ENCODE measurements at regions not wholly inside any gene's neighbourhood (a gene's known extent, or its start where the extent isn't known, plus 50 kb on each side); places are given as distances from the start of the nearest gene placed in this dataset.

DNA sequence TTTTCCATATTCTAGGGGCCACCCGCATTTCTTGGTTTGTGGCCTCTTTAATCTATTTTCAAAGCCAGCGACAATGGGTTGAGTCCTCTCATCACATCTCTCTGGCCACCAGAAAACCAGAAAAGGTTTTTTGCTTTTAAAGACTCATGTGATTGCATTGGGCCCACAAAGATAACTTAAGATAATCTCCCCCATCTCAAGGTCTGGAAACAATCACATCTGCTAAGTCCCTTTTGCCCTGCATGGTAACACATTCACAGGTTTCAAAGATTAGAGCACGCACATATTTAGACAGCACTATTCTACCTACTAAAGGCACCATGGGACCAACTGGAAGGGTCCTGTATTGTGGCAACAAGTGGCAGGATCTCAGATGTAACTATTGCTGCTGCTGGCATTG lies 147.0 kb upstream of the MIR17HG start:
- Histone ChIP-seq H4K20me1 (ENCODE audit: insufficient read depth) (no peaks in the 10 kb centered on the region), H2AFZ (no peak overlapping the region), H3K79me2 (ENCODE audit: low read depth) (no peaks in the 10 kb centered on the region), H3K4me3 (no peak overlapping the region), H3F3A (ENCODE audit: insufficient read depth, low read depth) (no peaks in the 10 kb centered on the region), H3K4me2 (no peak overlapping the region), H3K9me2 (ENCODE audit: insufficient read depth) (no peaks in the 10 kb centered on the region), H3K27ac (no peak overlapping the region), H3K4me1 (replicated peaks; ENCODE audit: insufficient read depth) (no peaks in the 10 kb centered on the region), H3K9me3 (ENCODE audit: insufficient read depth, low read depth) (no peaks in the 10 kb centered on the region), H3K36me3 (ENCODE audit: low read depth) (no peaks in the 10 kb centered on the region), H3K27me3 (ENCODE audit: insufficient read depth, low read depth) (no peaks in the 10 kb centered on the region)
- CTCF ChIA-PET: no interaction called here
- BruUV-seq (replicated peaks): no TSS peak
- intact Hi-C loops (cut with micrococcal nuclease; ENCODE audit: unreplicated experiment): no loop called here
- TF ChIP-seq EZH2 (IDR thresholded peaks at IDR 0.05; ENCODE audit: low read depth): no peak
- TF ChIP-seq, protein P1, sequence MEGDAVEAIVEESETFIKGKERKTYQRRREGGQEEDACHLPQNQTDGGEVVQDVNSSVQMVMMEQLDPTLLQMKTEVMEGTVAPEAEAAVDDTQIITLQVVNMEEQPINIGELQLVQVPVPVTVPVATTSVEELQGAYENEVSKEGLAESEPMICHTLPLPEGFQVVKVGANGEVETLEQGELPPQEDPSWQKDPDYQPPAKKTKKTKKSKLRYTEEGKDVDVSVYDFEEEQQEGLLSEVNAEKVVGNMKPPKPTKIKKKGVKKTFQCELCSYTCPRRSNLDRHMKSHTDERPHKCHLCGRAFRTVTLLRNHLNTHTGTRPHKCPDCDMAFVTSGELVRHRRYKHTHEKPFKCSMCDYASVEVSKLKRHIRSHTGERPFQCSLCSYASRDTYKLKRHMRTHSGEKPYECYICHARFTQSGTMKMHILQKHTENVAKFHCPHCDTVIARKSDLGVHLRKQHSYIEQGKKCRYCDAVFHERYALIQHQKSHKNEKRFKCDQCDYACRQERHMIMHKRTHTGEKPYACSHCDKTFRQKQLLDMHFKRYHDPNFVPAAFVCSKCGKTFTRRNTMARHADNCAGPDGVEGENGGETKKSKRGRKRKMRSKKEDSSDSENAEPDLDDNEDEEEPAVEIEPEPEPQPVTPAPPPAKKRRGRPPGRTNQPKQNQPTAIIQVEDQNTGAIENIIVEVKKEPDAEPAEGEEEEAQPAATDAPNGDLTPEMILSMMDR (conservative IDR thresholded peaks at IDR 0.05): no peak
- POLR2A ChIA-PET (ENCODE audit: unreplicated experiment): no interaction called here
- DNase-seq: no peak

DNA sequence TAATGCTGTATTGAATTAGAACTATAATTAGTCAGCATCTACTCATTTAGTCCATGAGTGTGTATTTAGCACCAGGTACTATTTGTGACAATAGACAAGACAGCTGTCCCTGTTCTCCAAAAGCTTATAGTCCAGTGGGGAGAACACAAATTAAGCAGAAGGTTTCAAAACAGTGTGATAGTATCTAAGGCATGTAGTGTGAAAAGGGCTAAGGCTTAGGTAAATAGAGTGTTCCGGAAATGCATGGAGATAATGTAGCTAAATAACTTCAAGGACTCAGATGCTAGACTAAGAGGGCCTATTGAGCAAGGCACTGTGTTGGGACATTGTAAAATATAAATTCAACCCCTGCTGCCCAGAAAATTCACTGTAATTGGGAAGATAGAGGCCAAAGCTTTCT lies 144.1 kb upstream of the MIR17HG start:
- no peaks in the 10 kb centered on the region for H3K79me2 ChIP-seq (ENCODE audit: low read depth)

DNA sequence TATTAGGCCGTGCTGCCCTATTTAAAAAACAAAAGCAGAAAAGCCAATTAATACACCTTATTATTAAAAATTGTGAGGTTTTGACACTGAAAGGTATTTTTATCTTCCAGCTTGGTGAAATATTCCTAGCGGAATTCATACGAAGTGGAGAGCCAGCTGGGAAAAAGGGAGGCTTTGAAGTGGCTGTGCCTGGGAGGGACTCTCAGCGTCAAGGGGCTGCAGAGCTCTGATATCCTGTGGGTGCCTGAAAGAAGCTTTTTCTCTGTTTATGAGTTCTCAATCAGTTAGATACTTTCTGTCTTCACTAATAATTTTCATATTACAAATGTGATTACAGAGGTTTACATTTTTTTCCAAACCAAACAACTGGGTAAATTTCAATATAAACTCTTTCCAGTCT lies 140.2 kb upstream of the MIR17HG start:
- Histone ChIP-seq H3K4me1 (replicated peaks; ENCODE audit: insufficient read depth) (no peaks in the 10 kb centered on the region), H3K9me3 (ENCODE audit: insufficient read depth, low read depth) (no peaks in the 10 kb centered on the region), H3K9me2 (ENCODE audit: insufficient read depth) (no peaks in the 10 kb centered on the region), H2AFZ (no peak overlapping the region), H3F3A (ENCODE audit: insufficient read depth, low read depth) (no peaks in the 10 kb centered on the region), H4K20me1 (ENCODE audit: insufficient read depth) (no peaks in the 10 kb centered on the region), H3K36me3 (ENCODE audit: low read depth) (no peaks in the 10 kb centered on the region), H3K79me2 (ENCODE audit: low read depth) (no peaks in the 10 kb centered on the region), H3K27me3 (ENCODE audit: insufficient read depth, low read depth) (no peaks in the 10 kb centered on the region), H3K4me2 (no peak overlapping the region), H3K4me3 (no peak overlapping the region), H3K27ac (no peak overlapping the region)
- intact Hi-C loops (cut with micrococcal nuclease; ENCODE audit: unreplicated experiment): no loop called here
- no TSS peak for BruUV-seq (replicated peaks)
- POLR2A ChIA-PET (ENCODE audit: unreplicated experiment): no interaction called here
- DNase-seq: no peak
- TF ChIP-seq, protein P1 (conservative IDR thresholded peaks at IDR 0.05): no peak
- TF ChIP-seq EZH2 (IDR thresholded peaks at IDR 0.05; ENCODE audit: low read depth): no peak
- CTCF ChIA-PET: no interaction called here

More for the DNA sequence above, 144.1 kb upstream of the MIR17HG start:
- no TSS peak for BruUV-seq (replicated peaks)
- Histone ChIP-seq H3K4me3 (no peak overlapping the region), H3K36me3 (ENCODE audit: low read depth) (no peaks in the 10 kb centered on the region), H4K20me1 (ENCODE audit: insufficient read depth) (no peaks in the 10 kb centered on the region), H3K9me3 (ENCODE audit: insufficient read depth, low read depth) (no peaks in the 10 kb centered on the region), H3K9me2 (ENCODE audit: insufficient read depth) (no peaks in the 10 kb centered on the region), H2AFZ (no peak overlapping the region), H3K27me3 (ENCODE audit: insufficient read depth, low read depth) (no peaks in the 10 kb centered on the region), H3K4me1 (replicated peaks; ENCODE audit: insufficient read depth) (no peaks in the 10 kb centered on the region), H3K4me2 (no peak overlapping the region), H3F3A (ENCODE audit: insufficient read depth, low read depth) (no peaks in the 10 kb centered on the region), H3K27ac (no peak overlapping the region)
- intact Hi-C loops (cut with micrococcal nuclease; ENCODE audit: unreplicated experiment): no loop called here
- TF ChIP-seq, protein P1 (conservative IDR thresholded peaks at IDR 0.05): no peak
- TF ChIP-seq EZH2 (IDR thresholded peaks at IDR 0.05; ENCODE audit: low read depth): no peak
- CTCF ChIA-PET: no interaction called here
- POLR2A ChIA-PET (ENCODE audit: unreplicated experiment): no interaction called here
- DNase-seq: no peak
